HG03175 (cell line): ENCODE measurements at regions not wholly inside any gene's neighbourhood (a gene's known extent, or its start where the extent isn't known, plus 50 kb on each side); places are given as distances from the start of the nearest gene placed in this dataset.
"Not testable (repeated sequence)": the region's sequence is repeated elsewhere in the genome, so short reads cannot be mapped to it uniquely, and the experiment has no call there.

Experiments used
- ATAC-seq: cut with Tn5 transposase; IDR thresholded peaks from one replicate; pipeline ENCODE4 v1.9.1; 2021; ENCODE audit warnings: mild to moderate bottlenecking, moderate library complexity; ENCODE audit not compliant: unreplicated experiment

DNA sequence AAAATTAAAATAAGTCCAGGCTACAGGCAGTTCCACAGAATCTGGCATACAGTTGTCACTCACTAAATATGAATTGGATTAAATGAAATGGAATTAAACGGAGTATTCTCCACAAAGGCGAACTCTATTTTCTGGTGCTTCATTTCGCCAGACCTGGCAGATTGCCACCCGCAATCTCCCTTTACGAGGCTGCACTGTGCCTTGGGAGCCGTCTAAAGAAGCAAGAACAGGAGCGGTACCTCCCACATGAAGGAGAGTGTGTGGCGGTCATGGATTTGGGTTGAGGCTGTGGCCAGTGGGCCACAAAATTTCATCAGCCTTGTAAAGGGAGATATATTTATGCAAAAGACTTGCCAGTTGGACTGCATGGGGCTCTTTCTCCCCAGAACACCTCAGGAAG is 151.0 kb downstream of the OSR1 start:
- ATAC-seq, result no peak

DNA sequence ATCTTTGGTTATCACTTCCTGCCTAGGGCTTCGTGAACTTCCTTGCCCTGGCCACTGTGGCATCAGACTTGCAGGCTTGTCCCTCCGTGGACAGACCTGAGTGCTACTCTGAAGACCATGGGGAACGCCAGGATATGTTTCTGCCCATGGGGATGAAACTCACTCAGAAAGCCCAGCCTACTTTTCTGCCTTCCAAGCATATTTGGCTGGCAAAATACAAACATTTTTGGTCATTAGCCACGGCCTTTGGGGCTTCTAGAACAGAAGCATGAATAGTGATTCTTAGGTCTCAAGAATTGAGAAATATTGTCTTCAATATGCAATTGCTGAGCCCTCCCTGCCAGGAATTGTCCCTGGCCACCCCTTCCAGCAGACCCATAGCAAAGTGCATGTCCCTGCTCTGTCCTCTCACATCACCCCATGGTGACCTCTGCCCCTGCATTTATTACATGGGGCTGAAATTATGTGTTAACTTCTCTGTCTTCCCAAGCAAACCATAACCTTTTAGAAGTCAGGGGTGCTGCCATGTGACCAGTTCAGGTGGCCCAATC is 152.4 kb downstream of the OSR1 start:
- no peak for ATAC-seq

DNA sequence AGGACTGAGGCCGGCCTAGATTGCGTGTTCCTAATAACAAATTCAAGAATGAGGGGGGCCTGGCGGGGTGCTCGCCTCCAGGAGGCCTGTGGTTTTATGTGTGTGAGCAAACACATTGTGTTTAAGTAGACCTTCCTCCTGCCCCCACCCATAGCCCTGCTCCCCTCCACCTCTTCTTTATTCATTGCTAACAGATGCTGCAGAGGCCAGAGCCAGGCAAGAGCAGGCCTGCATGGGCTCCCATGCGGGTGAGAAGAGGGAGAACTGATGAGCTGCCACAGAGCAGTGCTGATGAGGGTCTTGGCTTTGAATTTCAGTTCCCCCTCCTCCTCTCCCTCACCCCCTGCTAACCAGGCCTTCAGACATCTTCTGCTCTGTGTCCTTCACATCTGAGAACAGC is 154.6 kb downstream of the OSR1 start:
- no peak for ATAC-seq

DNA sequence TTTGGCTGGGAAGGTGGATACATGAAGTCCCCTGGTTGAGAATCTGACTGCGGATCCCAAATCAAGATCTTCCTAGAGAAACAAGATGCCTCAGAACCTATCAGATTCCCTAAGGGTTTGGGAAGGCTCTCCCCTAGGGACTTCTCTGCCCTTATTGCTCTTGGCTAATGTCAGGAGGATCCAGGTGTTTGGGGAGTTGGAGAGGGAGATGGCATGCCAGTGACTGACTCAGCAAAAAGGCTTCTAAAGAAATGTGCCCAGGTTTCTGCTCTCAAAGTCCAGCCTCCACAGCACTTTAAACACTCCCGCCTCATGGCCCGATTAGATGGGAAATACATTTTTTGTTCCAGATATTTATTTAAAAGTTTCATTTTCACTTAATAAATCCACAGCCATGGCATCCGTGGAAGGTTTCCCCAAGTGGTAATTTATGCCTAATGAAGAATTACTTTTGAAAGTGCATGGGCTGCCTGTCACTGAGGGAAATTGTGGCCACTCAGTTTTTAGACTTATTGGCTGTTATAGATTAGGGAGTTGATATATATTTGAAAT is 156.4 kb downstream of the OSR1 start:
- ATAC-seq, result no peak

DNA sequence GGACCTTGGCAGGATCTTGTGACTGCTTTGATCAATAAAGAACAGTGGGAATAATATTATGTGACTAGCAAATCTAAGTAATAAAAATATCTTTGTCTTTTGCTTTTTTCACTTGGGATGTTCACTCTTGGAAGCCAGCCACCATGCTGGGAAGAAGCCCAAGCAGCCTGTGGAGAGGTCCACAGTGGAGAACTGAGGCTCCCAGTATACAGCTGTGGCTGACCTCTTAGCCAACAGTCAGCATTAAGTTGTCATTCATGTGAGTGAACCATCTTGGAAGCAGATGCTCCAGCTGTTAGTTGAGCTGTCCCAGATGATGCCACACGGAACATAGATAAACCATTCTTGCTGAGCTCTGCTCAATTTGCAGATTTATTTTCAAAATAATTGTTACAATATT is 160.0 kb downstream of the OSR1 start:
- no peak for ATAC-seq

DNA sequence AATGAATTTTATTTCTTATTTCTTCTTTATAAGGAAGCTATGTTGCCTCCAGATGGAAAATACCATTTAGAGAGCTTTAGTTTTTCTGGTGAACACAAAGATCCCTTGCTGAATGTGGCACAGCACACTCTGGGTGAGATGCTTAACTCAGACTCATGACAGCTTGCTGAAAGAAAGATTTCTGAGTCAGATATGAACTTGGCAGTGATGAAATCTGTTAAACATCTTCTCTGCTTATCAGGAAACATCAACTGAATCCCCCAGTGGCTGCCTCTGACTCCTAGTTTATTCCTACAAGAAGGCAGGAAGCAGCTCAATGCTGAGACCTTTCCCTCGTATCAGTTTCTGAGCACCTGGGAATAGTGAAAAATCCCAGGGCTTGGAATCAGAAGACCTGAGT is 162.8 kb downstream of the OSR1 start:
- no peak for ATAC-seq

DNA sequence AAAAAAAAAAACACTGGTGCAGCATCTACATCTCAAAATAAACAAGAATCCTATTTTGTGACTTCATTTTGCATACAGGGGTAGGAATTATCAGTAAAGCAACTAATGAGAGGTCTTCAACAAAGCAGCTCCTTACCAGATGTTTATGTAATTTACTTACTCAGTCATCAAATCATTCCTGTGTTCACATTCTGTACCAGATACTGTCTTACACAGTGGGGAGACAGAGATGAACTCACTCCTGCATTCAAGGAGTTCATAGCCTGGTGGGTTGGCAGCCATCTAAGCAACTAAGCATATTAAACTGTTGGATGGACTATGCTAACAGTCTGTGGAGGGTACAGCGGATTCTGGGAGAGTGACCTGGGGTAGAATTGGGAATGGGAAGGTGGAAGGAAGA is 169.0 kb downstream of the OSR1 start:
- no peak for ATAC-seq

DNA sequence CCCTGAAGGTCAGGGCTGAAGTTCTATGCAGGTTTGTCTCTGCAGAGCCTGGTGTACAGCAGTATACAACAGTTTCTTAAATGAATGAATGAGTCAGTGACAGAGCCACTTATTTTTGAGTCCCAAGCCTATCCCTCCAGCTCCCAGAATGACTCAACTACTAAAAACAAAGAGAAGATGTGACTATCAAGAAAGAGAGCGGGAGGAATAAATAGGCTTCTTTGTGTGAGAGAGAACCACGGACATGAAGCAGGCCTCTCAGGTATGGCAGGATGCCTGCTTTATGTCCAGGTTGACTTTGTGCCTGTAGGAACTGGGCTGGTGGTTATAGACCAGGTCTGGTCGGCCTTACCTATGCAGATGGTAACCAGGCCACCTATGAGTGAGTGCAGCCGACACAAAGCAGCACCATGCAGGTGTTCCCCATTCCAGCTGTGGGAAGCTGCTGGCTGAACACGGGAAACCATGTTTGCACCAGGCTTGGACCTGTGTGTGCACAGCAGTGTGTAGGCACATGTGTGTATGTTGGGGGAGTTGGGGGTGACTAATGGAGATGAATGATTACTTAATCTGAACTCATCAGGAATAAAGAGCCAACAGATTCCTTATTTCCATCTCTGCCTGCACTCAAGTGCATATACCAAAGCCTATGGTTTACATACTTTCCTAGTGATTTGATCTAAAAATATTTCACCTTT is 171.0 kb downstream of the OSR1 start:
- no peak for ATAC-seq

DNA sequence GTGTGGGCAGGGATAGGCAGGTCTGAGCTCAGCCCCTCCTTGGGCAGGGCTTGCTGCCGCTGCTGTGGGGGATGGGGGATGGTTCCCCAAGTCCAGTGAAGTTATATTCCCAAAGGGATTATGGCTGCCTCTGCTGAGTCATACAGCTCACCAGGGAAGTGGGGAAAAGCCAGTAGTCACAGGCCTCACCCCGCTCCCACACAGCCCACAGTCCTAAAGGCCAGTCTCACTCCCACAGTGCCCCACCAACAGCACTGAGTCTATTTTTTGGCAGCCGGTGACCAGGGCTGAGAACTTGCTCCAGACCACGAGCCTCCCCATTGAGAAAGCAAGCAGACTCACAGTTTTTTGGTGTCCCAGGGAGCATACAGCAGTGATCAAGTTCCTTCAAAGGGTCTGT is 173.3 kb downstream of the OSR1 start:
- no peak for ATAC-seq

DNA sequence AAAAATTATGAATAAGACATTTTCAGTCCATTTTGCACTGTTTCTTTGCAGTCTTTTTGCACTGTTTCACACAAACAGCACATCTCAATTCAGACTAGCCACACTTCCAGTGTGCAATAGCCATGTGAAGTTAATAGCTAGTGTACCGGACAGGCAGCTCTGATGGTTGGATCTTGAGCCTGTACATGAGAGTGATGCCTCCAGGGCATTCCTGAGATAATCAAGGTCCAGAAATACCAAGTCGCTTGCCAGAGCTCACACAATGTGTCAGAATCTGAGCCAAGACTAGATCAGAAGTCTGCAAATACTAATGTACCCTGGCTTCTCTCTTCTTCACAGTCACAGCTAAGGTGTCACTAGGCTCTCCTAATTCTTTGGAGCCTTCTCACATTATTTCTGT is 180.2 kb downstream of the OSR1 start:
- no peak for ATAC-seq

DNA sequence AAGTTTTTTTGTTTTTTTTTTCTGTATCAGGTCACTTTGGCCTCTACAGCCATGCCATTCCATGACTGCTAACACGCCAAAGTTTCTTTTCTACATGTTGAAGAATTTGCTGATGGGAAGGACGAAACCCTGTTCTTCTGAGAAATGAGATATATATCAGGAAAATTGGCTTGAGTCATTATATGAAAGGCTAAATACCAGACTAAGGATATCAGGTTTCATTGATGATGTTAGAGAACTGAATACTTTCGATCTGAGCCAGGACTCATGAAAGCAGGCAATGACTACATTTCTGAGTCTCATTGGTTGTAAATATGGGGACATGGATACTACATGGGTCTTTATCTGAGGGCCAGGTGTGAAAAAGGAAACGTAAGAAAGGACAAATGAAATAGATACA is 181.4 kb downstream of the OSR1 start:
- no peak for ATAC-seq

DNA sequence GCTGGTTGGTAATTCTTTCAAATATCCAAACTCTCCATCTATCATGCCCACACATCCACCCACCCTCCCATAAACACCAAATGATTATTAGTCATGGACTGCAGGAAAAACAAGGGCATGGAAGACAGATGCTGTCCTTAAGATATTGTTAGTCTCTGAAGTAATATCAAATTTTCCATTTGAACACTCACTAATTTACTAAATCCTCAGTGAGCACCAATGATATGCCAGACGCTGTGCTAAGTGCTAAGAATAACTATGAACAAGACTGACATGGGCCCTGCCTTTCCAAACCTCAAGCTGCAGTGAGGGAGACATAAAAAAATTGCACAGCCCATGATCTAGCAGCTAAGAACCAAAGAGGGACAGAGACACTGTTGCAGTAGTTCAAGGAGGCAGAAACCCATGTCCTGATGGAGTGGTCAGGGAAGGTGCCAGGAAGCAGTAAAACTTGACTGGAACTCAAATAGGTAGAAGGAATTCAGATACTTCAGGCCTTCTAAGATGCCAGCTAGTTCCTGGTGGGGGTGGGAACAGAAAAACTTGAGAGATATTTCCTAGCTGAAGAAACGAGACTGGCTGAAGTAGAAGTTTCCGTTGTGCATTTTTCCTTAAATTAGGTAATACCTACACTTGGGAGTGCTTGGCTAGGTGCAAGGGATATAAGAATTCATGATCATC is 182.1 kb downstream of the OSR1 start:
- no peak for ATAC-seq

DNA sequence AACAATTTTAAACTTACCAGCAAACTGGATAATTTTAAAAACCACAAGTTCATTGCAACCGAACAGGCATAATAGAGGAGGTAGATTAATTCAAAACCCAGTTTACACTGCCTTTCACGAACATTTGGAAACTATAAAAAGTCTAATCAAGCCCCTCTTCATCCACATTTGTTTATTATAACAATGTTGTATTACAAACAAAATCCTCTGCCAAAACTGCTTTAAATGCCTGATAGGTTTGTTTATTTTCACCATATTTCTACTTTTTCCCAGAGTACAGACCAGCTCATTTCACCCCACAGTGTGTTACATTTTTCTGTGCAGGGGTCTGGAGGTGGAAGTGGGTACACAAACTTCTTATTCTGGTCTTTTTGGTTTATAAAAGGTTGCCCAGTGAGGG is 184.2 kb downstream of the OSR1 start:
- no peak for ATAC-seq

DNA sequence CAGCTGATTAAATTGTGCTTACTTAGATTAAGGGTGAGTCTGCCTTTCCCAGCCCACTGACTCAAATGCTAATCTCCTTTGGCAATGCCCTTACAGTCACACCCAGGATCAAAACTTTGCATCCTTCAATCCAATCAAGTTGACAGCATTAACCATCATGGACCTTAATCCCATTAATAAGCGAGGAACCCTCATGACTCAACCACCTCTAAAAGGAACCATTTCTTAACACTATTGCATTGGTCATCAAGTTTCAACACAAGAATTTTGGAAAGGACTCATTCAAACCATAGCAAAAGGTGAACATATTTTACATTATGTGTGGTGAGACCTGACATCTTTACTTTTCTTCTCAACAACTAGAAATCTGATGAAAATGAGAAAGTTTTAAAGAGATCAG is 187.0 kb downstream of the OSR1 start:
- ATAC-seq, result no peak

DNA sequence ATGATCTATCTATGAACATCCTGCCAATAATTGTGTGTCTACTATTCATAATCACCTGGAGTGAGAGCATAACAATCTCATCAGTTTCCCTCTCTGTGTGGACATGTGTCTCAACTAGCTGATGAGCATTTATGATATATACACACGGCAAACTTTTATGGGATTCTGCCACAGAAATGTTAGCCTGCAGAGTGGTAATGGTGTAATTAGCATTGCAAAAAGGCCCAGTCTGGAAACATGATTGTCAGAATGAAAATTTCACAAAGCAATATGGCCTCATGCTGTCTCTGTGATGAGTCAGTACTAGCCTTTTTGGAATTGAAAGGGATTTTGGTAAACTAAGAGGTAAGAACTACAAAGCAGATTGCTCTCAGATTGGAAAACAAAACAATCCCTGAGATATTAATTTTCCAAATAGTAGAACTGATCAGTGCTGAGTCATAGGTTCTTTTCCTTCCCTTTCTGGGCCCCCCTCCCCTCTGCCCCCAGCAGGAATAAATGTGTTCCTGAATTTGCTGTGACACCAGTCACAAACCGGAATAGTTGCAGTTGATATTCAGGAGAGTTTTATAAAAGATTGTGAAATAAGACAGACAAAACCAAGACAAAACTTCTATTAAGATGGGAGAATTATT is 189.2 kb downstream of the OSR1 start:
- ATAC-seq, result no peak

DNA sequence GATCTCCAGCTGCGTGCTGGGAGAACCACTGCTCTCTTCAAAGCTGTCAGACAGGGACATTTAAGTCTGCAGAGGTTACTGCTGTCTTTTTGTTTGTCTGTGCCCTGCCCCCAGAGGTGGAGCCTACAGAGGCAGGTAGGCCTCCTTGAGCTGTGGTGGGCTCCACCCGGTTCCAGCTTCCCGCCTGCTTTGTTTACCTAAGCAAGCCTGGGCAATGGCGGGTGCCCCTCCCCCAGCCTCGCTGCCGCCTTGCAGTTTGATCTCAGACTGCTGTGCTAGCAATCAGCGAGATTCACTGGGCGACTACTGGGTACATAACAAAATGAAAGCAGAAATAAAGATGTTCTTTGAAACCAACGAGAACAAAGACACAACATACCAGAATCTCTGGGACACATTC is 194.3 kb downstream of the OSR1 start:
- ATAC-seq, result not testable (repeated sequence)

DNA sequence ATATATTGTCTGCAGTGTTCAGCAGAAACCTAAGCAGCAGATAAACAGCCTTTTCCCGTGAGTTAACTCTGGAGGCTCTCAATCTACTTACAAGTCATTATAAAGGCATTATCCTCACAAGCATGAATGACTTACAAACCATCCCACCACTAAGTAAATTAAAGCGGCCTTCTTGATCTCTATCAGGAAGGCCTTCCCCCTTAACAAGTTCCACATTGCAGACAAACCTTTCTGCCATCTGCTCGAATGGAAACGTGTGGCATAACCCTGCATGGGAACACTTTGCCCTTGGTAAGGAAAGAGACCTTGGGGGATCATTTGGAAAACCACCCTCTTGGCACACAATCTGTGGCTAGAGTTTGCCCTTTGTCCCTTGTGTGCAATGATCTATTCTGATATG is 199.5 kb downstream of the OSR1 start:
- ATAC-seq, result no peak

DNA sequence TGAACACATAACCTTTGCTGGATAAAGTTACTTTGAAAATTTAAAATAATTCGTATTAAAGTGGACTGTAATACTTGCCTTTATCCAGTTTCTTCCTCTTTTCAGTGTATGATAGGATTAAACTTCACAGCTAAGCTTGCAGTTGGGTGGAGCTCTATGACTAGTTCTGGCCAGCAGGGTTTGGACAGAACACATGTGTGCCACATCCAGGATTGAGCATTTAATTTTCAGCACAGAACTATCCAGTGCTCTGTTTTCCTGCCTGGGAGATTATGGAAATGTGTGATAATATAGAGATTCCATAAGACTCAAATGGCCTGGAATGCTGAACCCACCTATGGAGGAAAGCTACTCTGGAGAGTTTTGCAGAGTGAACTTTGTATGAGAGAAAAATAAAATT is 200.2 kb downstream of the OSR1 start:
- ATAC-seq, result no peak

DNA sequence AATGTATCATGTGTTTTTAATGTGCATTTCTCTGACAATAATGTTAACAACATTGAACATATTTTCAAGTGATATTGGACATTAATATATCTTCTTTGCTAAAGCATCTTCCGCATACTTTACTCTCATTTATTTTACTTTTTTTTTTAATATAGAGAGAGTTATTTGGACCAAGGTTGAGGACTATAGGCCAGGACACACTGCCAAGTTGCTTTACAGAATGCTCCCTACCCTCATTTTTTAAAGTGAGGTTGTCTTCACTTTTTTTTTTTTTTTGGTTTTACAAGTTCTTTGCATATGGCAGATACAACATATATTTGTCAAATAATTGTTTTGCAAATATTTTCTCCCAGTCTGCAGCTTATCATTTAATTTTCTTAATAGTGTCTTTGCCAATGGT is 201.8 kb downstream of the OSR1 start:
- ATAC-seq, result no peak

DNA sequence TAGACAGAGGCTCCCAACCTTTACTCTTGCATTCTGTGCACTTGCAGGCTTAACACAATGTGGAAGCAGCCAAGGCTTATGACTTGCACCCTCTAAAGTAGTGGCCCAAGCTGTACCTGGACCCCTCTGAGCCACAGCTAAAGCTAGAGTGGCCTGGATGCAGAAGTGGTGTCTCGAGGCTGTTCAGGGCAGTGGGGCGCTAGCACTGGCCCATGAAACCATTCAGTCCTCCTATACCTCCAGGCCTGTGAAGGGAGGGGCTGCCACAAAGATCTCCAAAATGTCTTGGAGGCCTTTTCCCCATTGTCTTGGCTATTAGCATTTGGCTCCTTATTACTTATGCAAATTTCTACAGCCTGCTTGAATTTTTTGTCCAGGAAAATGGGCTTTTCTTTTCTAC is 207.7 kb downstream of the OSR1 start:
- no peak for ATAC-seq

DNA sequence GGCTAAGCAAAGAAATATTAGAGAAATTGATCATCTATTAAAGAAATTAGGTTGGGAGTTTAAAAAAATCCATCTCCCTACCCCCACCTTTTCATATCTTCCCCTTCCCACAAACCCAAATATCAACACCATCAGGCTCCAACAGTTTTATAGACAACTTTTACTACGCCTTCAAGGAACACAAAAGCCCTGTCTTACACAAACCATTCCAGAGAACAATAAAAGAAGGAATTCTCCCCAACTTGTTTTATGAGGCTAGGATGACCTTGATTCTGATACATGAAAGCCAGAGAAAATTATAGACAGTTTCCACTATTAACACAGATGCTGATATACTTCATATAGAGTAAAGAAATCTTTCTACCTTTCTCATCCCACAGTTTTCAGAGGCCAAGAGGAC is 211.6 kb downstream of the OSR1 start:
- no peak for ATAC-seq
